Pancreas (tissue), 10 donors: ENCODE measurements at regions not wholly inside any gene's neighbourhood (a gene's known extent, or its start where the extent isn't known, plus 50 kb on each side); places are given as distances from the start of the nearest gene placed in this dataset.

Experiments used
- ATAC-seq, 4 donors: fragments of 200-7000 bp; cut with Tn5 transposase; one replicate each; pipeline versions ENCODE4 v1.8.0 to v1.9.1; 2020; ENCODE audit warnings: mild to moderate bottlenecking in 4 of 4, moderate library complexity in 4 of 4
- DNase-seq, 6 donors: peaks; one replicate each; pipeline ENCODE4 v3.0.0-alpha.2; 2020
- FAIRE-seq: peaks from 2 replicates; lab custom pipeline; 2012; peaks lifted over from hg19 to GRCh38; lab: Jason Lieb, UNC
- H3K27ac ChIP-seq, 4 donors: fragments of 200-600 bp; sonication (generic); 1 replicate in 3 of 4; 2 replicates in 1 of 4; pipeline versions ENCODE4 v1.5.0 to v1.8.0; 2020
- H3K27me3 ChIP-seq, 4 donors: fragments of 200-600 bp; one replicate each; pipeline ENCODE4 v1.8.0; 2021
- H3K36me3 ChIP-seq, 3 donors: fragments of 200-600 bp; sonication (generic) in 1 of 3; one replicate each; pipeline versions ENCODE4 v1.5.0 to v1.8.0; 2020 to 2021
- H3K4me1 ChIP-seq, 3 donors: fragments of 200-600 bp; one replicate each; pipeline ENCODE4 v1.8.0; 2021
- H3K4me3 ChIP-seq, 4 donors: fragments of 200-600 bp; sonication (generic) in 2 of 4; one replicate each; pipeline versions ENCODE4 v1.5.0 to v1.8.0; 2020 to 2021
- H3K9me3 ChIP-seq, 4 donors: fragments of 200-600 bp; one replicate each; pipeline ENCODE4 v1.8.0; 2021
- WGBS, 2 donors: extraction: QIAGEN DNeasy Blood & Tissue Kit; methylation state at CpG; one replicate each; pipeline ENCODE4 v1.1.7; 2013; 5-methylcytosine and 5-hydroxymethylcytosine counted together
- intact Hi-C, 3 donors: fragments of 100-400 bp; cut with DNase I; formaldehyde crosslinking; loops; one replicate each; pipeline versions ENCODE4 v1.11.1 to v1.14.2; 2022
- TF ChIP-seq, protein P1 (sequence below), 4 donors: fragments of 200-600 bp; sonication (generic) in 3 of 4; IDR thresholded peaks; one replicate each; pipeline versions ENCODE4 v1.5.0 to v1.8.0; 2021; ENCODE audit warnings: antibody characterized with exemption in 4 of 4
- donor health status: healthy with polysubstance abuse.
- donor health status: DM: no; HTN: no; CAD: no; lungs with moderate emphysema.
- donor health status: DM: no; HTN: no; CAD: no.
- donor health status: control.
- donor health status: control.
- donor health status: Bipolar disorder and iron deficiency.
- donor health status: DM: yes; HTN: yes; CAD: no.
- donor health status: DM: no; HTN: no; CAD: no.
- donor health status: DM: no; HTN: no; CAD: no.
- donor health status: DM: yes; HTN: yes; CAD: no.

- Histone ChIP-seq H3K4me1 (no peaks in the 10 kb centered on the region), H3K36me3 (no peaks in the 10 kb centered on the region), H3K9me3 (no peaks in the 10 kb centered on the region), H3K4me3 (no peak overlapping the region), H3K27me3 (no peaks in the 10 kb centered on the region), H3K27ac (no peak overlapping the region)
- no peak for DNase-seq
- FAIRE-seq: no peak
- TF ChIP-seq, protein P1, sequence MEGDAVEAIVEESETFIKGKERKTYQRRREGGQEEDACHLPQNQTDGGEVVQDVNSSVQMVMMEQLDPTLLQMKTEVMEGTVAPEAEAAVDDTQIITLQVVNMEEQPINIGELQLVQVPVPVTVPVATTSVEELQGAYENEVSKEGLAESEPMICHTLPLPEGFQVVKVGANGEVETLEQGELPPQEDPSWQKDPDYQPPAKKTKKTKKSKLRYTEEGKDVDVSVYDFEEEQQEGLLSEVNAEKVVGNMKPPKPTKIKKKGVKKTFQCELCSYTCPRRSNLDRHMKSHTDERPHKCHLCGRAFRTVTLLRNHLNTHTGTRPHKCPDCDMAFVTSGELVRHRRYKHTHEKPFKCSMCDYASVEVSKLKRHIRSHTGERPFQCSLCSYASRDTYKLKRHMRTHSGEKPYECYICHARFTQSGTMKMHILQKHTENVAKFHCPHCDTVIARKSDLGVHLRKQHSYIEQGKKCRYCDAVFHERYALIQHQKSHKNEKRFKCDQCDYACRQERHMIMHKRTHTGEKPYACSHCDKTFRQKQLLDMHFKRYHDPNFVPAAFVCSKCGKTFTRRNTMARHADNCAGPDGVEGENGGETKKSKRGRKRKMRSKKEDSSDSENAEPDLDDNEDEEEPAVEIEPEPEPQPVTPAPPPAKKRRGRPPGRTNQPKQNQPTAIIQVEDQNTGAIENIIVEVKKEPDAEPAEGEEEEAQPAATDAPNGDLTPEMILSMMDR (IDR thresholded peaks at IDR 0.05): no peak
- intact Hi-C loops: no loop called here
- 34 to 36% methylated on average over 2 of the region's 2 CpGs for WGBS, 2 donors
- no peak for ATAC-seq
These were observed 1160.8 kb upstream of the ADGRL2 start for GRCh38 chr1:80639777-80640533.

- 52 to 53% methylated on average over 10 of the region's 10 CpGs for WGBS, 2 donors
- ATAC-seq: no peak
- H3K27ac ChIP-seq: no peak overlapping the region
- intact Hi-C loops: no loop called here
- no peaks in the 10 kb centered on the region for H3K9me3 ChIP-seq
- no peaks in the 10 kb centered on the region for H3K4me1 ChIP-seq
- no peak for FAIRE-seq
- TF ChIP-seq, protein P1 (IDR thresholded peaks at IDR 0.05): no peak
- no peak overlapping the region for H3K4me3 ChIP-seq
- no peak for DNase-seq
- no peaks in the 10 kb centered on the region for H3K36me3 ChIP-seq
- no peaks in the 10 kb centered on the region for H3K27me3 ChIP-seq
These were observed 1166.6 kb upstream of the ADGRL2 start for GRCh38 chr1:80633947-80634706.

GRCh38 chr1:80632284-80632683 lies 1168.5 kb upstream of the ADGRL2 start:
- DNase-seq: peak in 1 of 6 donors; percentile 43
- H3K27ac ChIP-seq: no peak overlapping the region
- H3K4me1 ChIP-seq: no peaks in the 10 kb centered on the region
- H3K27me3 ChIP-seq: no peaks in the 10 kb centered on the region
- 69 to 76% methylated on average over 10 of the region's 10 CpGs for WGBS, 2 donors
- intact Hi-C loops: no loop called here
- TF ChIP-seq, protein P1 (IDR thresholded peaks at IDR 0.05): no peak
- H3K9me3 ChIP-seq: no peaks in the 10 kb centered on the region
- H3K4me3 ChIP-seq: no peak overlapping the region
- H3K36me3 ChIP-seq: no peaks in the 10 kb centered on the region
- no peak for FAIRE-seq
- no peak for ATAC-seq

- Histone ChIP-seq H3K27me3 (no peaks in the 10 kb centered on the region), H3K4me1 (no peaks in the 10 kb centered on the region), H3K36me3 (no peaks in the 10 kb centered on the region), H3K9me3 (no peaks in the 10 kb centered on the region), H3K4me3 (no peak overlapping the region), H3K27ac (no peak overlapping the region)
- TF ChIP-seq, protein P1 (IDR thresholded peaks at IDR 0.05): no peak
- WGBS, 2 donors: 57 to 65% methylated on average over 3 of the region's 3 CpGs
- no peak for DNase-seq
- intact Hi-C loops: no loop called here
- ATAC-seq: no peak
- no peak for FAIRE-seq
These were observed 1171.4 kb upstream of the ADGRL2 start for GRCh38 chr1:80629304-80629837.
